PC-3 (cell line): ENCODE measurements at regions not wholly inside any gene's neighbourhood (a gene's known extent, or its start where the extent isn't known, plus 50 kb on each side); places are given as distances from the start of the nearest gene placed in this dataset.

Experiments used
- ATAC-seq: fragments of 200-7000 bp; cut with Tn5 transposase; 2 replicates; pipeline ENCODE4 v1.9.1; 2020; ENCODE audit warnings: mild to moderate bottlenecking, moderate library complexity
- BruUV-seq: library from RNA; stranded (reverse); fragments of 400-500 nt; replicated peaks from 2 replicates; lab custom pipeline; 2021; lab: Mats Ljungman, UMichigan
- CTCF ChIA-PET: fragments of 300-600 bp; sonication (Branson Sonifier 250); formaldehyde crosslinking; loops from one replicate; lab custom pipeline; 2022; ENCODE audit warnings: antibody characterized with exemption; lab: Charles Lee
- POLR2A ChIA-PET: fragments of 300-600 bp; sonication (Branson Sonifier 250); formaldehyde crosslinking; loops from one replicate; lab custom pipeline; 2022; ENCODE audit warnings: antibody characterized with exemption; ENCODE audit not compliant: unreplicated experiment; lab: Charles Lee
- DNase-seq: peaks from one replicate; pipeline ENCODE4 v3.0.0-alpha.2; 2015
- H2AFZ ChIP-seq: fragments of 300-600 bp; sonication (generic); 2 replicates; pipeline ENCODE4 v1.6.0; 2016; ENCODE audit warnings: antibody characterized with exemption, low read length
- H3F3A ChIP-seq: fragments of 300-600 bp; sonication (generic); one replicate; pipeline ENCODE4 v1.6.0; 2017; ENCODE audit warnings: antibody characterized with exemption, low read length, control low read depth, mild to moderate bottlenecking; ENCODE audit not compliant: unreplicated experiment
- H3K27ac ChIP-seq: fragments of 300-600 bp; sonication (generic); 2 replicates; pipeline ENCODE4 v1.5.1; 2016; ENCODE audit warnings: mild to moderate bottlenecking, low read length
- H3K27me3 ChIP-seq: fragments of 300-600 bp; sonication (generic); 2 replicates; pipeline ENCODE4 v1.6.1; 2016; ENCODE audit warnings: low read length, mixed read lengths
- H3K36me3 ChIP-seq: fragments of 300-600 bp; sonication (generic); 2 replicates; pipeline ENCODE4 v1.6.1; 2016; ENCODE audit warnings: low read depth, mixed run types, low read length, mixed read lengths
- H3K4me1 ChIP-seq: fragments of 300-600 bp; sonication (generic); 2 replicates; pipeline ENCODE4 v1.5.1; 2016; ENCODE audit warnings: low read length; ENCODE audit not compliant: insufficient read depth
- H3K4me2 ChIP-seq: fragments of 300-600 bp; sonication (generic); 2 replicates; pipeline ENCODE4 v1.6.0; 2016; ENCODE audit warnings: low read length
- H3K4me3 ChIP-seq: fragments of 300-600 bp; sonication (generic); 2 replicates; pipeline ENCODE4 v1.5.1; 2016; ENCODE audit warnings: mild to moderate bottlenecking, low read length, mixed read lengths
- H3K79me2 ChIP-seq: fragments of 300-600 bp; sonication (generic); 2 replicates; pipeline ENCODE4 v1.6.1; 2017; ENCODE audit warnings: low read length, mixed read lengths
- H3K9ac ChIP-seq: fragments of 300-600 bp; sonication (generic); 2 replicates; pipeline ENCODE4 v1.6.0; 2016; ENCODE audit warnings: mild to moderate bottlenecking, low read length
- H3K9me2 ChIP-seq: fragments of 300-600 bp; sonication (generic); replicated peaks from 2 replicates; pipeline ENCODE4 v1.6.1; 2016; ENCODE audit warnings: mixed run types, low read length, mixed read lengths
- H3K9me3 ChIP-seq: fragments of 300-600 bp; sonication (generic); 2 replicates; pipeline ENCODE4 v1.6.1; 2016; ENCODE audit warnings: low read length, mixed read lengths
- H4K20me1 ChIP-seq: fragments of 300-600 bp; sonication (generic); 2 replicates; pipeline ENCODE4 v1.6.1; 2016; ENCODE audit warnings: low read length, mixed read lengths
- EZH2 ChIP-seq: fragments of 300-600 bp; sonication (generic); IDR thresholded peaks from one replicate; pipeline ENCODE4 v1.6.1; 2017; ENCODE audit warnings: antibody characterized with exemption, mild to moderate bottlenecking, low read length; ENCODE audit not compliant: unreplicated experiment
- EZH2phosphoT487 ChIP-seq: fragments of 300-600 bp; sonication (generic); IDR thresholded peaks from 2 replicates; pipeline ENCODE4 v1.6.1; 2018; ENCODE audit warnings: mild to moderate bottlenecking, antibody characterized with exemption, low read length, borderline replicate concordance
- intact Hi-C: fragments of 100-400 bp; cut with micrococcal nuclease; formaldehyde crosslinking; loops from 2 replicates; pipeline ENCODE4 v1.9.0; 2023
- TF ChIP-seq, protein P1 (sequence below): fragments of 300-600 bp; sonication (generic); conservative IDR thresholded peaks from 2 replicates; pipeline ENCODE4 v1.5.1; 2017; ENCODE audit warnings: antibody characterized with exemption, low read depth, mild to moderate bottlenecking, low read length

DNA sequence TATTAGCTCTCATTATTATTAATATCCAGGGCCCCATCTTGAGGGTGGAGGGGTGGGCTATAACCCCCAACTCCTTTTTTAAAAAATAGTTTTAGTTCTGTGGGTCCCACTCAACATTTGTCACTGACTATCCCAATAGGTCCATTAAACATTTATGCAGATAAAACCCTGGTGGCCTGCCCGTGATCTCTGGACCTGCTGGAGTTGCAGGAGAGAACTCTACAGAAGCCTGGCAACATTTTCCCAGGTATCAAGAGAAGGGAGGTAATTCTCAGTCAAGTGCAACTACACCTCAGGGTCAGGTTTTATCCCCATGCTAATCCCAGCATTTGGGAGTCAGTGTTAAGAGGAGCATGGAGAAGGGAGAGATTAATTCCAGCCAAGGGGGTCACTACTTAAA lies 264.4 kb upstream of the PROK2 start:
- Histone ChIP-seq H4K20me1 (no peaks in the 10 kb centered on the region), H3K4me1 (no peaks in the 10 kb centered on the region), H3K9me2 (no peaks in the 10 kb centered on the region), H3F3A (no peaks in the 10 kb centered on the region), H3K36me3 (no peaks in the 10 kb centered on the region), H3K9me3 (no peaks in the 10 kb centered on the region), H3K27ac (no peak overlapping the region), H3K27me3 (0 out of 2 replicates have a peak, but pooled peaks cover 4% of the 10 kb centered on the region), H3K79me2 (no peaks in the 10 kb centered on the region), H2AFZ (no peak overlapping the region), H3K9ac (no peak overlapping the region), H3K4me3 (no peak overlapping the region), H3K4me2 (no peak overlapping the region)
- TF ChIP-seq, protein P1, sequence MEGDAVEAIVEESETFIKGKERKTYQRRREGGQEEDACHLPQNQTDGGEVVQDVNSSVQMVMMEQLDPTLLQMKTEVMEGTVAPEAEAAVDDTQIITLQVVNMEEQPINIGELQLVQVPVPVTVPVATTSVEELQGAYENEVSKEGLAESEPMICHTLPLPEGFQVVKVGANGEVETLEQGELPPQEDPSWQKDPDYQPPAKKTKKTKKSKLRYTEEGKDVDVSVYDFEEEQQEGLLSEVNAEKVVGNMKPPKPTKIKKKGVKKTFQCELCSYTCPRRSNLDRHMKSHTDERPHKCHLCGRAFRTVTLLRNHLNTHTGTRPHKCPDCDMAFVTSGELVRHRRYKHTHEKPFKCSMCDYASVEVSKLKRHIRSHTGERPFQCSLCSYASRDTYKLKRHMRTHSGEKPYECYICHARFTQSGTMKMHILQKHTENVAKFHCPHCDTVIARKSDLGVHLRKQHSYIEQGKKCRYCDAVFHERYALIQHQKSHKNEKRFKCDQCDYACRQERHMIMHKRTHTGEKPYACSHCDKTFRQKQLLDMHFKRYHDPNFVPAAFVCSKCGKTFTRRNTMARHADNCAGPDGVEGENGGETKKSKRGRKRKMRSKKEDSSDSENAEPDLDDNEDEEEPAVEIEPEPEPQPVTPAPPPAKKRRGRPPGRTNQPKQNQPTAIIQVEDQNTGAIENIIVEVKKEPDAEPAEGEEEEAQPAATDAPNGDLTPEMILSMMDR = no peak
- TF ChIP-seq EZH2phosphoT487 = no peak
- no peak for TF ChIP-seq EZH2
- POLR2A ChIA-PET = no interaction called here
- BruUV-seq = no TSS peak
- CTCF ChIA-PET = no interaction called here
- ATAC-seq (no peak), DNase-seq (no peak)
- intact Hi-C loops = no loop called here

DNA sequence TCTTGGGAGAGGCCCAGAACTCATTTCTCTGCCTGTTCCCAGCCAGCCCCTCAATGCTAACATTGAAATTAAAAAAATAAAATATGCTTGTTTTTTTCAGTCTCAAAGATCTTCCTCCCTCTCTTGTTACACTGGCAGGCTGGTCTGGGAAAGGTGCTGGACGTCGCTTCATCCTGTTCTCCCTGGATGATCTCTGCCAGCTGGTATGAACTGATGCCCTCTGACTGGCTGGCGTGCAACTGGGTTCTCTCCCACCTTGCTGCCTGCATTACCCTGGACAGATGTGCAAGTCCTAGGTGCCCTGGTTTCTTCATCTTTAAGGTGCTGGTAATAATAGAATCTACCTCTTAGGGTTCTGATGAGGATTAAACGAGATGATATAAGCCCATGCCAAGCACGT lies 263.9 kb upstream of the PROK2 start:
- H4K20me1 ChIP-seq = no peaks in the 10 kb centered on the region
- no peaks in the 10 kb centered on the region for H3F3A ChIP-seq
- ChIA-PET CTCF (no interaction called here), POLR2A (no interaction called here)
- no peaks in the 10 kb centered on the region for H3K36me3 ChIP-seq
- H3K4me3 ChIP-seq = no peak overlapping the region
- no TSS peak for BruUV-seq
- H3K79me2 ChIP-seq = no peaks in the 10 kb centered on the region
- H2AFZ ChIP-seq = no peak overlapping the region
- H3K4me1 ChIP-seq = no peaks in the 10 kb centered on the region
- no peaks in the 10 kb centered on the region for H3K9me3 ChIP-seq
- no peak overlapping the region for H3K4me2 ChIP-seq
- H3K27ac ChIP-seq = no peak overlapping the region
- H3K9me2 ChIP-seq = no peaks in the 10 kb centered on the region
- ATAC-seq (no peak), DNase-seq (no peak)
- intact Hi-C loops = no loop called here
- H3K27me3 ChIP-seq = 0 out of 2 replicates have a peak, but pooled peaks cover 4% of the 10 kb centered on the region
- TF ChIP-seq, protein P1 = no peak
- no peak for TF ChIP-seq EZH2phosphoT487
- no peak for TF ChIP-seq EZH2
- no peak overlapping the region for H3K9ac ChIP-seq

DNA sequence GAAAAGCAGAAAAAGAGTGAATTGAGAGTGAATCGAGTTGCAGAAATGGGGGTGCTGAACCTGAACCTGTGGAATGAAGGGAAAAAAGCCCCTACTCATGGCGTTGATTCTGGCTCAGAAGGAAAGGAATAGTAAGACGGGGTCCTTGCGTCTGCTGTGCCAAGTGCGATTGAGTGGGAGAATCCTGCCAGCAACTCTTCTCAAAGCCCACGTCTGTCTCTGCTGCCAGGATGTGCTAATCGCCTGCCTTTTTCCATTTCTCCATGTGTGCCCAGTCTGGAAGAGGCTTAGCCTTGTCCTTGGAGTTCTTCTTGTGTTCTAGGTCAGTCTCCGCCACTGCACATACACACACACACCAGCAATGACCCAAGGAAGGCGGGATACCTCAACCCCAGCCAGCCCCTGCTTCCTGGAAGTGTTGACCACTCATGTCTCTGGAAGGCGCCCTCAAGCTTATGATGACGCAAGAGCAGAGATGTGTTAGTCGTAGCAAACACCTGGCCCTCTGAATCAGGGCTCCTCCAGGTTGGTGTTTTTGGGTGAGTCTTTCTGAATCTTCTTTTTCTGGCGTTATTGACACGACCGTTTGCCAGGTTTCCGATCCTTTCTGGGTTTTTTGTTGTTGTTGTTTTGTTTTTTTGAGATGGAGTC lies 262.4 kb upstream of the PROK2 start:
- Histone ChIP-seq H3K36me3 (no peaks in the 10 kb centered on the region), H3K27ac (no peak overlapping the region), H3K4me1 (no peaks in the 10 kb centered on the region), H3K27me3 (0 out of 2 replicates have a peak, but pooled peaks cover 4% of the 10 kb centered on the region), H4K20me1 (no peaks in the 10 kb centered on the region), H3K4me2 (no peak overlapping the region), H3F3A (no peaks in the 10 kb centered on the region), H3K9me2 (no peaks in the 10 kb centered on the region), H3K9ac (no peak overlapping the region), H2AFZ (no peak overlapping the region), H3K9me3 (no peaks in the 10 kb centered on the region), H3K79me2 (no peaks in the 10 kb centered on the region), H3K4me3 (no peak overlapping the region)
- TF ChIP-seq EZH2phosphoT487 = no peak
- TF ChIP-seq, protein P1 = no peak
- TF ChIP-seq EZH2 = no peak
- no peak for ATAC-seq
- POLR2A ChIA-PET = no interaction called here
- DNase-seq = no peak
- no TSS peak for BruUV-seq
- intact Hi-C loops = no loop called here
- CTCF ChIA-PET = no interaction called here
